ENCODE measurements at regions not wholly inside any gene's neighbourhood (a gene's known extent, or its start where the extent isn't known, plus 50 kb on each side); places are given as distances from the start of the nearest gene placed in this dataset.

DNA sequence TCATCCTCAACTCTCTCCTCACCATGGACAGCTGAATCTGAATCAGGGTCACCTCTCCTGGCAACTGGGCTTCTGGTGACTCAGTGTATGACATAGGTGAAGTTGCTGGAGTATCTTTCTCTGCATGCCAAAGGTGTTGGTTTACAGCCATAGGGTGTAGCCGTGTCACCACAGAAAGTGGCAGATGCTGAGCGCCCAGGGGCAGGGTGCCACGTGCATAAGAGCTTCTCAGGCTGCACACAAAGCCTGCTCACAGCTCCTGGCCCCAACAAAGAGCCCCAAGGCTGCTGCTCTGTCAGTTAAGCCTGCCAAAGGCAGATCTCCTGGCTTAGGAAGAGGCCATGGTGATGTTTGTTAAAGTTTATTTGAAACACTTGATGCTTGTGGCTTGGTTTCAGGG is 297.7 kb upstream of the WWC1 start:
- no peak for DNase-seq (ENCODE audit: low read depth, low spot score)

DNA sequence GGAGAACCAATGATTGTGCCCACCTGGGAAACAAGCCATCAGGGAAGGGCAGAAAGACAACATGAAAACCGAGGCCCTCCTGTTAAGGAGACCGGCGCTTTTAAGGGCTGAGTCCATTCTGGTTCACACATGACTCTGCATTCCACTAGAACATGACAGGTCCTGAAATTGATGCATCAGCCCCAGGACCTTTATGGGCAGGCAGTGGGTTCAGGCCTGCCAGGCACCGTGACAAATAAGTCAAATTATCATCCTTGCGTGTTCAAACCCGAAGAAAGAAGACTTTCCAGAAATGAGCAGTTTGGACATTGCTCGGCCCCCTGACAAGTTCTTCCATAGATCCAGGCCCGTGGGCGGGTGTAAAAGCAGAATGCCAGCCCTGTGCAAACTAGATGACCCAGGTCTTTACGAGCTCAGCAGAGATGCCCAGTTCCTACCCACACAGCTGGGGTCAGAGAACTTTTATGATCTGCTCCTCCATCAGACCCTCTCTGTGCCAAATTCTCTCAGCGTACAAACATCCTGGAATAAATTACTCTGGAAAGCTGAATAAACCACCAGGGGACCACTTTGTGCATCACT is 295.5 kb upstream of the WWC1 start:
- DNase-seq (ENCODE audit: low read depth, low spot score): no peak

DNA sequence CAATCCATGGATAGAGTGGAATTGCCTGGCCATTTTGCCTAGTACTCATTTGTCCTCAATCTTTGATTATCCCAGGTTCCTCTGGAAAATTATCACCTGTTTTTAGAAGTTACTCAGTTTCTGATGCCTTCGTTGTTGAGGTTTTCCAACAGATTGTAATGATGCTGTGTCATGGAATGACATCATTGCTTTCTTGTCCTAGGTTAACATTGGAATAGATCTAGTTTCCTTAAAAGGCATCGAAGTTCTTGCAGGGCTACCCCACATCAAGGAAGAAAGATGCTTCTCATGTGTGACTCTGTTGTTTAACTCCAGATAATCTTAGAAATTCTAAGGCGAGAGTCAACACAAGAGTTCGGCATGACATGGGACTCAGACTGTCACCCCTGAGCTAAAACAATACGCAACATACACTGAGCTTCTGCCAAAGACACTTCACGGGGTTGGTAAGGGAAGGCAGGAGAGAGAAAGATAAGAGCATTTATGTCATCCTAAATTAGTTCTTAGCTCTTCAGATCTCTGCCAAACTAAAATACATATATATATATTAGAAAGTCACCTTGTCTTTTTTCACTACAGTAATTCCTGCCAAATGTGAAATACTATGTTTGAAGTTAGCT is 293.2 kb upstream of the WWC1 start:
- no peak for DNase-seq (ENCODE audit: low read depth, low spot score)

DNA sequence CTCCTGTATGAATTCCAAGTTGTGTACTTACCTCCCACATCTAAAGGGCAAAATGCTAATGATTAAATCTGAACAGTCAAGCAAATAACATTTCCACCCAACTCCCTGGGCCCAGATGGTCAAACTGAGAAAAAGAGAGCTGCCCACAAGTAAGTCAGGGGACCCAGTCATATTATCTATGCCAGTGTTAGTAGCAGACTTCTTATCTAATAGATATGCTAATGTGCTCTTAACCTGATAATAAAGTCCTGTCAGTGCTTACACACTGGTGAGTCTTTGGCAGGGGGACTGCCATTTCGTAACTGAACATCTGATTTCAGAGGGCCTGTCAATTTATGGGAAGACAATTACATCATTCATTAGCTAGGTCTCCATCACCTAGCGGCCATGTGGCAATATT is 292.3 kb upstream of the WWC1 start:
- DNase-seq (ENCODE audit: low read depth, low spot score): no peak

DNA sequence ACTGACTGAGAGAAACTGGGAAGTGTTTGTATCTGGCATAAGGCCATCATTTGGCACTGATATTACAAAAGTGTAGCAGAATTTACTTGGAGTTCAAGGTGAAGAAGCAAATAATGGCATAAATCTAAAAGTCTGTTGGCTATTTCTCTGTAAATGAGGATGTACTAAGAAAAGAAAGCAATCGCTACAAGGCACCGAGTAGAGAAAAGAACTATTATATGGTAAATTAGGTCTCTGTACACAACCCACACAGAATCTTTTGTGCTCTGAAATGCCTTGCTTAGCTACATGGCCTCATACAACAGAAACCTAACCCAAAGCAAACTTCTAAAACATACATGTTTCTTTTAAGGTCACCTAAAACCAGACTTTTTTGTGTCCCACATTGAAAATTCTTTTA is 290.1 kb upstream of the WWC1 start:
- DNase-seq (ENCODE audit: low read depth, low spot score): no peak

DNA sequence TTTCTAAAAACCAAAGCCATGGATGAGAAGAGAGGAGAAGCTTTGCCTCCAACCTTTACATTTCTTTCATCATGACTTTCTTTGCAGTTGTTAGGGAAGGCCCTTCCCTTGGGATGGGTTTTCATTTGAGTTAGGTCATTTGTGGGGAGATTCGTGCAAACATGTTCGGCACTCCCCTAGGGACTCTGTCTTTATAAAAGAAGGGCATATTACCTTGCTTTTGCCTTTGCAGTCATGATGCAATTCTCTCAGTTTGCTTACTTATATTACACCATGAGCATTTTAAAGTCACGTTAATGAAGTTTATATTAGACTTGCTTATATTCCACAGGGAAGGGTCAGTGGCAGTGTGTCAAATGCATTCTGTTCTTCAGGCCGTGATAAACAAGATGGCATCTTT is 289.3 kb upstream of the WWC1 start:
- DNase-seq (ENCODE audit: low read depth, low spot score): no peak

DNA sequence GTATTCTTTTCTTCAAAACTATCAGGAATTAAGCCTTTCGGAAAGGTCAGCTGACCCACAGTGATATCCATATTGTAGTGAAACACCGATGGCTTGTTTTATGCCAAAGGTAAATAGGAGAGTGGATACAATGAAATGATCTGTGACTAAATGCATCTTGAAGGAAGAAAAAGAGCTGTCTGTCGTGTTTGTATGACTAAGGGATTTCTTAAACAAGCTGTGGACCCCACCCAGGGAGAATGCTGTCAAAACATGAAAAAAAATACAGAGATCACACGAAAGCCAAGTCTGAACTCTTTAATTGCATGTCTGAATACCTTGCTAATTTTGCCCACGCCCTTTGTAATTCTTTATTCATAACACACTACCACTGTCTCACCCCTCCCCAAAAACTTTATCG is 286.4 kb upstream of the WWC1 start:
- no peak for DNase-seq (ENCODE audit: low read depth, low spot score)

DNA sequence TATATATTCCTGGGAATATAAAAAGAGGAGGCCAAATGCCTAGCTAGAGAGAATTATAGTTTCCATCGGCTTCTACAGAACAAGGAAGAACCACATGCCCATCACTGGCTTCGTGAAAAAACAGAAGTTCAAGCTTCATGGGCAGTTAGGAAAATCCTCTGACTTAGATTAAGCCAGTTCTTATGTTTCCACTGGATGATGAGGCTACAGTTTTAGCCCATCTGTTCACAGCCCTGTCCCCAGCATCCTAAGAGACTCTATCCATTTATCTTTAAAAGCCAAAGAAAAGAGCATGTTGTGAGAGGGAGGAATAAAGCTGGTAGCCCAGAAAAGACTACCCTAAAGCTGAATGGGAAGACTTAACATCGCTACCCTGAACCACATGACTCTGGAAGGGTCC is 285.5 kb upstream of the WWC1 start:
- DNase-seq (ENCODE audit: low read depth, low spot score): no peak

DNA sequence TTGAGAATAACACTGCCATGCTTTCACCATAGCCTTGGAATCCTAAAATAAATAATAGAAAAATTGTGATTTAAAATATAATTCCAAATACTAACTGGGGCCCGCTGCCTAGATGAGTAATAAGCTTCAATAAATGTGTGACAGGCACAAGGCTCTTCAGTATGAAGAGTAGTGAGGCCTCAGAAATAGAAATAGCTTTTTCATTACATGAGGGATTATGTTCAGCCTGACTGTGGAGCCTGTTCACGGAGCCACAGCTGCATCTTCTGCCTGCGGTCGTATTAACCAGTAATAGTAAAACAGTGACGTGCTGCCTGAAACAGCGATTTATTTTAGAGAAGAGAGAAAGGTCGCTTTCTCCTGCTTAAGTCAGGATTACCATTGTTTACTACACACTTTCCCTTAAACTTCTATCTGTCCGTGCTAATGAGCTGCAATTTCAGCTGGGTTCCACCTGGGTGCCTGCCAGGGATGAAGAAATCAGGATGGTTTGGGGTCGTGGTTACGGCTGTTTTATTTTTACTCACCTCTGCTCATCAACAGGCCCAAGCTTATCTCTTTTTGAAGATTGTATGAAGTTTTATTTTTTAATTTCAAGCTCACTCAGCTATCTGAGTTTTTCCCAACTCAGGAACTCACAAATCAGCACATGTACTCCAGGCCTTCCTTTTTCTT is 284.9 kb upstream of the WWC1 start:
- DNase-seq (ENCODE audit: low read depth, low spot score): no peak

DNA sequence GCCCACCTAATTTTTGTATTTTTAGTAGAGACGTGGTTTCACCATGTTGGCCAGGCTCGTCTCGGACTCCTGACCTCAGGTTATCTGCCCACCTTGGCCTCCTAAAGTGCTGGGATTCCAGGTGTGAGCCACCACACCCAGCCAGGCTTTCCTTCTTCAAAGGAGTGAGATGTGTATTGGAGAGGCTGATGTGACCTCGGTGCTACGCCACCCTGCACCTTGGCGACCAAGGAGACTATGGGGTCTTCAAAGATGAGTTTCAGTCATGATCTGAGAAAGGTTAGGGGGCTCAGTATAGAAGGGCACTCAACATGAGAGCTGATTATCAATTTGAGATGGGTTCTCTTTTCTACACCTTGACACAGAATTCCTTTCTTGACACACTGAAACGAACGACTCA is 284.2 kb upstream of the WWC1 start:
- no peak for DNase-seq (ENCODE audit: low read depth, low spot score)

DNA sequence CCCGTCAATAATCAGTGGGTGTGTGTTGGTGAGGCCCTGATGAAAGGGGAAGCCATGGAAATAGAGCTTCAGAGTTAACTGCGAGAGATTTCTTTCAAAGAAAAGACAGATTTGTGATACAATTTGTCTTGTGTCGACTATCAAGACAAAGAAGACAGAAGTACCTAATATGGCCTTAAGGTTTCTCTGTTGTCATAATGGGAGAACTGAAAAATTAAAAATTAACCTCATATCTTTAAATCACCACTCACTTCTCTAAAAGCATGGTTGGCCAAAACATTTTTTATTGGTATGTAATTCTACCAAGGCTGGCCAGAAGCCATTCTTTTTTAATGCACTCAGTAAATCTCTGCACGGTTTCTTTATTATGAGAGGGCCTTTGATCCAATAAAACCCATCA is 282.9 kb upstream of the WWC1 start:
- DNase-seq (ENCODE audit: low read depth, low spot score): no peak

DNA sequence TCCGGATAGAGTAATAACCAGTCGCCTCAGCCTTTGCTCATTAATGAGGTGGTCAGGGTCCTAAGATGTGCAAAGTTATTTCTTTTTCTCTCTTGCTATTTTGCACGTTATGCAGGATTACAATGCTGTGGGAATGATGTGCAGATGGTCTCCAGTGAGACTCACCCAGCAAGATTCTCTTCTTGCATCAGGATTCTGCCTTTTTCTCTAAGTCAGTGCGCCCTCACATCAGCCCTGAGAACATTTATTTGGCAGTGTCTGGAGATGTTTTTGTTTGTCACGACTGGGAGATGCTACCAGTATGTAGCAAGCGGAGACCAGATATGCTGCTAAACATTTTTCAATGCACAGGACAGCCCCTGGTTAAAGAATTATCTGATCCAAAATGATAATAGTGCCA is 280.3 kb upstream of the WWC1 start:
- no peak for DNase-seq (ENCODE audit: low read depth, low spot score)

DNA sequence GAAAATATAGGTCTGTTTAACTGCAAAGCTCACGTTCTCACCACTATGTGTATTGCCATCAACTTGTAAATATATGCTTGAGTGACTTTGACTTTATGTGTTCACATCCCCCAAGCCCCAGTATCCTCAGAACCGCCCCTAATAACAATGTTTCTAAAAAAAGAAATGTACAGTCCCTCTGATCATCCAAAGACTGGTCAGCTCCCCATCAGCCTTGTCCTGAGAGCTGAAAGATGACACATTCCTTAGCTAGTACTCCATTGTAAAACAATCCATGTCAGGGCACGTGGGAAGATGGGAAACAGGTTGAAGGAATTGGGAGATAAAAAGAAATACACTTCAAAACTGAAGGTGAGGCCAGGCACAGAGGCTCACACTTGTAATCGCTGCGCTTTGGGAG is 279.4 kb upstream of the WWC1 start:
- no peak for DNase-seq (ENCODE audit: low read depth, low spot score)

DNA sequence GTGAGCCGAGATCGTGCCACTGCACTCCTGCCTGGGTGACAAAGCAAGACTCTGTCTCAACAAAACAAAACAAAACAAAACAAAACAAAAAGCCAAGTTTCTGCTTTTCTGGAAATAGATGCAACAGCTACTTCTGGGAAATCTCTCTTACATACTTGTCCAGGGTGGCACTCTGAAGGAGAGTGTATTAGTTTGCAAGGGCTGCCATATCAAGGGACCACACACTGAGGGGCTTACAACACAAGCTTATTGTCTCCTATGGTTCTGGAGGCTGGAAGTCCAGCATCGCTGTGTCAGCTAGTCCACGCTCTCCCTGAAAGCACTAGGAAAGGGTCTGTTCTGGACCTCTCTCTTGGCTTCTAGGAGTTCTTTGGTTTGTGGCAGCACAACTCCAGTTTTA is 277.9 kb upstream of the WWC1 start:
- no peak for DNase-seq (ENCODE audit: low read depth, low spot score)

DNA sequence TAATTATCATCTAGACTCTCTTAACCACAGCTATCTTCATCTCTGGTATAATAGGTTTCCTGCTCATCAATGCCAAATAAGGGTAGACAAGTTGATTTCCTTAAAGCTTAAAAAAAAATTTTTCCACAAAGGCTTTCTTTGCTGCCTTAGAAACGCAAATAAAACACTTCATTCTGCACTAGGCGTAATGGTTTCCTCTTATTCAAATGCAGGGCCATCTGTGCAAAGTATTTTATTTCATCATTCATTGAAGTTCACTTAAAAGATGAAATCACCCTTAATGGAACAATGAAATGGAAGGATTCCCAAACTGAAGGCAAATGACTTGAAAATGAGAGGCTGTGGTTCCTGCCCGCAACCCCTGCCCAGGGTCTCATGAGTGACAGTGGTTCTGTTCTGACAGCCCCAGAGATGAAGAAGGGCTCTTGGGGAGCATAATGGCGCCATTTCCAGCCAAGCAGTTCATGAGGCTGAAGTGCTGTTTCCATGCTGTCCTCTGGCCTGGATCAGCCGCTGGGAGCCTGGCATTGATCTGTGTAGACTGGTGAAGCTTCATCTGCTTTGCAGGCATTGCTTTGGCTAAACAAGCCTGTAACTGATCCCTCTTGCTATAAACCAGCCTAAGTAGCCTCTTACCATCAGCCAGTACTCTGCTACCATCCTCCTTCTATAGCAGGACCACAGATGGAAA is 276.9 kb upstream of the WWC1 start:
- DNase-seq (ENCODE audit: low read depth, low spot score): no peak

DNA sequence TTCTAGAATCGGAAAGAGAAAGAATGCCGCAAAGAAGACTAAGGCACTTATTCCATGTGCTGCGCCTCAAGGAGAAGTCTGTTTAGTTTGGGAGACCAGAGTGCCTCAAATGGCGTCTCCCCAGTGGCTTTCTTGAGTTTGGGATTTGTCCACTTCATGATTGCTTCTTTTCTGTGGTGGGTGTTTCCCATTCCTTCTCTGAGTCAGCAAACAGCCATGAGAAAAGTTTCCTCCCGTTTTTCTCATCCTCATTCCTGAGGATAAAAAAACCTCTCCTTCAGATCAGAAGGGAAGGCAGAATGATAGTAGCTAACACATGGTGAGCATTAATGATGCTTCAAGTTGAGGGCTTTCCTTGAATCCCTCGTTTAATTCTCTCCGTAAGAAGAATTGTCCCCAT is 275.9 kb upstream of the WWC1 start:
- DNase-seq (ENCODE audit: low read depth, low spot score): no peak

DNA sequence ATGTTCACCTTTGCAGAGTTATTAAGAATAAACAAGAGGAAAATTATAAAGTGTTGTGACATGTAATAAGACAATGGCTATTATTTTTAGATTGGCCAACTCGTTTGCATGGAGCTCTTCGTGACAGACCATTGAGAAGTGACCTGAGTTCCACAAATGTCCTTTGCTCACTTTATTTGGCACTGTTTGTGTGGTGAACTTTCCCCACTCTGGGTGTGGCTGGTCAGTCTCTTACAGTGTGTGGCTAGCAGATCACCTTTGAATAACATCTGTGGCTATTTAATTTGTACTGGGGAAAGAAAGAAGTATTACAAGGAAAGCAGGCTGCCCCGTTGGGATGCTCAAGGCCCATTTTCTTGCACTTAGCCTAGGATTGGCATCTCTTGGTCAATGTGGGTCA is 274.1 kb upstream of the WWC1 start:
- DNase-seq (ENCODE audit: low read depth, low spot score): no peak

DNA sequence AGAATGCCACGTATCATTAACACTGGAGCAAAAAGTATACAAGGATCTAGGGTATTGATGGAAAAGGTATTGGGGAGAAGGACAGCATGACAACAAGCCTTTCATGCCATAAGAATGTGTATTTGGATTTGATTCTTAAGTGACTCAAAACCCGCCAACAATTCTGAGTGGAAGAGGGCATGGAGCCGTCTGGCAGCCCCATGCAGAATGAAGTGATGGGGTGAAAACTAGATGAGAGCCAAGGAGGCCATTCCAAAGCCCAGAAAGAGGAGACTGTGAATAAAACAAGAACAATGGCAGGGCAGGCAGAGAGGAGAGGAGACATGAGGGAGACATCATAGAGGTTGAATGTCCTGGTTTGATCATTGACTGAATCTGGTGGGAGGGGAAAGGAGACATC is 272.3 kb upstream of the WWC1 start:
- no peak for DNase-seq (ENCODE audit: low read depth, low spot score)

DNA sequence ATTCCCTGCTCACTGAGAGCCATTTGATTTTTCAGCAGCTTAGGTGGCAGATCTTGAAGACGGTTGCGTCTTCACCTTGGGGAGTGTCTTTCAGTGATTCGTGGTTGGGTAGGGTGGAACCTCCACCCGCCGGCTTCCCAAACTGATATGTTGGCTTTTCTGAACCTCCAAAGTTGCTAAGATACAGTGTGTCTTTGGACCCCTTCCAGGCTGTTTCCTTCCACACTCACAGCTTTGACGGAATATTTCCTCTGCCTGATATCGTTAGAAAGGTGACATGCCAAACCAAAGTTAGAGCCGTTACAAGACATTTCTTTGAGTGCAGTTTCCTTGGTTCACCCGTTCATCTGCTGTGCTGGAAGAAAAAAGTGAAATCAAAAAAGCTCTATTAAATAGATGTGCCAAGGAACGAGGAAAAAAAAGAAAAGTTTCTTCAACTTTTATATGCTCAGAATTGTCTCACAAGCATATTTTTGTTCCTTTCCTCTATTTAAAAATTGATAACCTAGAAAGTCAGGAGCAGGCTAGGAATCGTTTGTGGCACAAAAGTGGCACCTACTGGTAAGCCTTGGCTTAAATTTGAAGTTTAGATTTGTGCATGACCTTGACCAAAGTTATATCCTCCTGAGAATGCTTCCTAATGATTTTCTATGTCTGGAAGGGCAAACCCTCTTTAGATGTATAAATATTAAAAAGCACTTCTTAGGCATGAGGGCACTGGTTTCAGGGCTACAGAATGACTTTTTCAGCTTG is 270.7 kb upstream of the WWC1 start:
- DNase-seq (ENCODE audit: low read depth, low spot score): no peak

DNA sequence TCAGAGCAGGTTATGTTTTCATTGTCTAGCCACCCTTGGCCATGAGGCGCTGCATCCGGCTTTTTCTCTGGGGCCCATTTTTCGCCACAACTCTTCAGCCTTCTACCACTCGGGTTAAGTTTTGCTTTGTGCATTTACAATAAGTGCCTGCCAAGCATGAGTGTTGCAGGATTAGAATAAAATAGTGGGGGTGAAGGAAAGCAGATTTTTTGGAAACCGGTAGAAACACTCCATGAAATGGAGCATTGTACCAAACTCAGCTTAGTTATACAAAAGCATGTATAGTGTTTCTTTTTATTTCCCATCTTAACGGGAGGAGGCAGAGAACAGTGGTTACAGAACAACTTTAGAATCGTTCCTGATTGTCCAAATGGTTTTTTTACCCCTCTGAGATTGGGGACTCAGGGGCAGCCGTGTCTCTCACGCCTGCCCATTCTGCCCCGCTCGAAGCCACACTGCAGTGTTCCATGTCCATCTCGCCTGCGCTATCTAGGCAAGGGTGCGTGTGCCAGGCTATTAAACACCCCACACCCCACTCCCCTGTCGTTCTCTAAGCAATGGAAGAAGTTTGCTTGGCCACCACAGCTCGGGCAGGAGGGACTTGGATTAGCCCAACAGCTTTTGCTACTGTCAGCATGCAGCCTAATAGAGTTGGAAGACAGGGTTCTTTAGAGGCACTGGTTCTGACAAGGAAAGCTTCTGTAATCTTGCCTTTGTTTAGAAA is 268.8 kb upstream of the WWC1 start:
- no peak for DNase-seq (ENCODE audit: low read depth, low spot score)

DNA sequence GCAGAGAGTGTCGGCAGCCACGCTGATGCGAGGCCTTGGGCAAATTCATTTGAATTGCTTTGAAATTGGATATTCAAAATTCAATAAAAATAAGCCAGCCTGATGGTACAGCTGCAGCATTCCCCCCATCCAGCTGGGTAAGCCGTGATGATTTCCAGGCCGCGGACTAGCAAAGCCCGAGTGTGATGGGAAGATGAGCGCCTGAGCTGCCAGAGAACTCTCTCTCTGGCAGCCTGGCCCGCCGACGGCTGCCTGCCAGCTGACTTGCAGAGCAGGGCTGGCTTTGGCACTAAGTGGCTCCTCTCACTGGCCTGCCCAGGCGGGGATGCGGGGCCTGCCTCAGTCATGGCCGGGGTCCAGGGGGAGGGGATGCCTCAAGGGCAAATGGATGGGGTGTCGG is 268.3 kb upstream of the WWC1 start:
- no peak for DNase-seq (ENCODE audit: low read depth, low spot score)

DNA sequence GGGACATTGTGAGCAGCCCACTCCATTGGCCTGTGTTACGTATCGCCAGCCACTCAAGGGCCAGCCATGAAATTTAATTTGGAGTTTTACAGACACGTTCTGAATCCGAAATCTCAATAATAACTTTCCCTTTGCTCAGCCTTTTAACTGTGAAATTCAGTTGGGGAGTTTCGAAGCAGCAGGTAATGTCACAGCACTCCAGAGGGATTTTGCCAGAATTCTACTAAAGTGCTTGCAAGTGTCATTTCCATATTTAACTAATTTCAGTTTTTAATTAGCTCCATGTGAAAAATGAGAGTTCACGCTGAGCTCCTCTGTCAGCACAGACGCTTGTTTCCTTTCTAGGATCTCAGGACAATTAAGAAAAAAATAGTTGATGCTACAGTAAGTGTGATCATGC is 267.1 kb upstream of the WWC1 start:
- DNase-seq (ENCODE audit: low read depth, low spot score): no peak

Data from brain pericyte (primary cell).